Panc1 (cell line): ENCODE measurements at regions not wholly inside any gene's neighbourhood (a gene's known extent, or its start where the extent isn't known, plus 50 kb on each side); places are given as distances from the start of the nearest gene placed in this dataset.
"Not testable (repeated sequence)": the region's sequence is repeated elsewhere in the genome, so short reads cannot be mapped to it uniquely, and the experiment has no call there.

Experiments
- CTCF ChIP-seq: fragments of 450-650 bp; IDR thresholded peaks from 2 replicates; pipeline ENCODE4 v1.5.1; 2017; ENCODE audit warnings: mild to moderate bottlenecking
- POLR2AphosphoS5 ChIP-seq: IDR thresholded peaks from 2 replicates; pipeline ENCODE4 v1.6.1; 2012; ENCODE audit warnings: mild to moderate bottlenecking, low read depth, low read length, moderate library complexity
- REST ChIP-seq, 2 experiments: IDR thresholded peaks; 2 replicates each; pipeline ENCODE4 v1.6.1; 2011 to 2012; ENCODE audit warnings: low read depth in 2 of 2, control low read depth in 1 of 2, low read length in 1 of 2, mild to moderate bottlenecking in 1 of 2, moderate library complexity in 1 of 2; ENCODE audit not compliant: insufficient read depth in 1 of 2
- TCF7L2 ChIP-seq: IDR thresholded peaks from 2 replicates; pipeline ENCODE4 v1.6.1; 2011; ENCODE audit warnings: mild to moderate bottlenecking, low read depth, low read length, inconsistent platforms

GRCh38 chr20:47845382-47845977 is 60.2 kb upstream of the SULF2 start:
- not testable (repeated sequence) for TF ChIP-seq REST (IDR thresholded peaks at IDR 0.05; ENCODE audit: insufficient read depth in 1 of 2, low read depth in 2 of 2, low read length in 1 of 2); CTCF; POLR2AphosphoS5; TCF7L2
